Esophagus (tissue), 2 donors: ENCODE measurements at regions not wholly inside any gene's neighbourhood (a gene's known extent, or its start where the extent isn't known, plus 50 kb on each side); places are given as distances from the start of the nearest gene placed in this dataset.

Experiments
- H3K27ac ChIP-seq, 2 donors: one replicate each; pipeline ENCODE4 v1.5.1; 2013; ENCODE audit warnings: low read depth in 2 of 2, mild to moderate bottlenecking in 2 of 2, inconsistent platforms in 1 of 2, low read length in 1 of 2, moderate library complexity in 1 of 2
- H3K27me3 ChIP-seq, 2 donors: one replicate each; pipeline ENCODE4 v1.6.1; 2013; ENCODE audit warnings: low read length in 2 of 2, control low read depth in 1 of 2, mild to moderate bottlenecking in 1 of 2; ENCODE audit not compliant: insufficient read depth in 2 of 2, control insufficient read depth in 1 of 2
- H3K36me3 ChIP-seq, 2 donors: one replicate each; pipeline ENCODE4 v1.6.1; 2013; ENCODE audit warnings: low read length in 1 of 2; ENCODE audit not compliant: control insufficient read depth in 2 of 2, insufficient read depth in 2 of 2
- H3K4me1 ChIP-seq, 2 donors: one replicate each; pipeline ENCODE4 v1.6.1; 2013; ENCODE audit warnings: low read length in 1 of 2; ENCODE audit not compliant: control insufficient read depth in 2 of 2, insufficient read depth in 2 of 2
- H3K4me3 ChIP-seq, 2 donors: one replicate each; pipeline ENCODE4 v1.5.1; 2013; ENCODE audit warnings: low read length in 2 of 2, mild to moderate bottlenecking in 2 of 2, low read depth in 1 of 2, moderate library complexity in 1 of 2
- H3K9me3 ChIP-seq, 2 donors: one replicate each; pipeline ENCODE4 v1.6.1; 2013; ENCODE audit warnings: mild to moderate bottlenecking in 2 of 2, low read depth in 1 of 2, low read length in 1 of 2, moderate library complexity in 1 of 2; ENCODE audit not compliant: control insufficient read depth in 2 of 2, insufficient read depth in 1 of 2
- WGBS, 2 donors: extraction: QIAGEN DNeasy Blood & Tissue Kit; methylation state at CpG; one replicate each; pipeline ENCODE4 v1.1.7; 2013; 5-methylcytosine and 5-hydroxymethylcytosine counted together
- donor health status: healthy with polysubstance abuse.
- donor health status: Bipolar disorder and iron deficiency.

- H3K4me1 ChIP-seq: no peaks in the 10 kb centered on the region
- WGBS, 2 donors: 52 to 61% methylated on average over 2 of the region's 2 CpGs
- H3K36me3 ChIP-seq: no peaks in the 10 kb centered on the region
- H3K9me3 ChIP-seq: no peaks in the 10 kb centered on the region
- no peak overlapping the region for H3K4me3 ChIP-seq
- H3K27me3 ChIP-seq: no peaks in the 10 kb centered on the region
- H3K27ac ChIP-seq: no peak overlapping the region
These were observed 57.2 kb downstream of the NKX6-1 start for GRCh38 chr4:84441758-84442377.

- WGBS, 2 donors: 84 to 85% methylated on average over 3 of the region's 3 CpGs
- no peaks in the 10 kb centered on the region for H3K27me3 ChIP-seq
These were observed 59.1 kb downstream of the NKX6-1 start for GRCh38 chr4:84439996-84440395.

GRCh38 chr4:84436812-84437211 lies 62.3 kb downstream of the NKX6-1 start:
- Histone ChIP-seq H3K4me3 (no peak overlapping the region), H3K27me3 (no peaks in the 10 kb centered on the region), H3K9me3 (no peaks in the 10 kb centered on the region), H3K4me1 (no peaks in the 10 kb centered on the region), H3K27ac (no peak overlapping the region), H3K36me3 (no peaks in the 10 kb centered on the region)
- 64% methylated on average over 2 of the region's 2 CpGs for WGBS, 2 donors

More at GRCh38 chr4:84439996-84440395, 59.1 kb downstream of the NKX6-1 start:
- Histone ChIP-seq H3K27ac (no peak overlapping the region), H3K4me3 (no peak overlapping the region), H3K36me3 (no peaks in the 10 kb centered on the region), H3K9me3 (no peaks in the 10 kb centered on the region), H3K4me1 (no peaks in the 10 kb centered on the region)

- no peaks in the 10 kb centered on the region for H3K36me3 ChIP-seq
- 68 to 78% methylated on average over 3 of the region's 3 CpGs for WGBS, 2 donors
- H3K4me1 ChIP-seq: no peaks in the 10 kb centered on the region
- H3K27ac ChIP-seq: no peak overlapping the region
- no peaks in the 10 kb centered on the region for H3K9me3 ChIP-seq
- H3K4me3 ChIP-seq: no peak overlapping the region
- no peaks in the 10 kb centered on the region for H3K27me3 ChIP-seq
These were observed 64.7 kb downstream of the NKX6-1 start for GRCh38 chr4:84434344-84434743.

GRCh38 chr4:84433633-84434222 lies 65.4 kb downstream of the NKX6-1 start:
- H3K36me3 ChIP-seq: no peaks in the 10 kb centered on the region
- WGBS, 2 donors: 62 to 73% methylated on average over 6 of the region's 6 CpGs
- no peak overlapping the region for H3K27ac ChIP-seq
- no peak overlapping the region for H3K4me3 ChIP-seq
- H3K27me3 ChIP-seq: no peaks in the 10 kb centered on the region
- H3K9me3 ChIP-seq: no peaks in the 10 kb centered on the region
- H3K4me1 ChIP-seq: no peaks in the 10 kb centered on the region

- H3K4me3 ChIP-seq: no peak overlapping the region
- H3K9me3 ChIP-seq: no peaks in the 10 kb centered on the region
- H3K27me3 ChIP-seq: no peaks in the 10 kb centered on the region
- no peaks in the 10 kb centered on the region for H3K4me1 ChIP-seq
- H3K27ac ChIP-seq: no peak overlapping the region
- H3K36me3 ChIP-seq: no peaks in the 10 kb centered on the region
These were observed 66.4 kb downstream of the NKX6-1 start for GRCh38 chr4:84432713-84433112.

GRCh38 chr4:84420608-84421007 lies 78.5 kb downstream of the NKX6-1 start:
- Histone ChIP-seq H3K36me3 (no peaks in the 10 kb centered on the region), H3K4me1 (no peaks in the 10 kb centered on the region), H3K4me3 (no peak overlapping the region), H3K27ac (no peak overlapping the region), H3K27me3 (no peaks in the 10 kb centered on the region), H3K9me3 (no peaks in the 10 kb centered on the region)
- 21 to 37% methylated on average over 1 of the region's 1 CpG for WGBS, 2 donors

- Histone ChIP-seq H3K4me1 (no peaks in the 10 kb centered on the region), H3K27ac (no peak overlapping the region), H3K36me3 (no peaks in the 10 kb centered on the region), H3K4me3 (no peak overlapping the region), H3K27me3 (no peaks in the 10 kb centered on the region), H3K9me3 (no peaks in the 10 kb centered on the region)
- 63 to 68% methylated on average over 3 of the region's 3 CpGs for WGBS, 2 donors
These were observed 79.9 kb downstream of the NKX6-1 start for GRCh38 chr4:84419201-84419600.

GRCh38 chr4:84417997-84418709 lies 80.9 kb downstream of the NKX6-1 start:
- no peaks in the 10 kb centered on the region for H3K36me3 ChIP-seq
- no peak overlapping the region for H3K4me3 ChIP-seq
- H3K9me3 ChIP-seq: no peaks in the 10 kb centered on the region
- 53 to 55% methylated on average over 5 of the region's 5 CpGs for WGBS, 2 donors
- peaks cover 0 to under 1% of the 10 kb centered on the region in 2 donors for H3K4me1 ChIP-seq
- H3K27me3 ChIP-seq: no peaks in the 10 kb centered on the region
- H3K27ac ChIP-seq: no peak overlapping the region

- Histone ChIP-seq H3K27me3 (no peaks in the 10 kb centered on the region), H3K36me3 (no peaks in the 10 kb centered on the region), H3K27ac (no peak overlapping the region), H3K4me1 (peaks cover 0 to 2% of the 10 kb centered on the region in 2 donors), H3K9me3 (no peaks in the 10 kb centered on the region), H3K4me3 (no peak overlapping the region)
- 72 to 79% methylated on average over 1 of the region's 1 CpG for WGBS, 2 donors
These were observed 85.1 kb downstream of the NKX6-1 start for GRCh38 chr4:84413976-84414375.
